Stimulated activated CD4-positive, alpha-beta T cell treated with anti-CD3 and anti-CD28 coated beads, Interleukin-2, amount 100 ng/mL, for 48 hours (primary cell): ENCODE measurements at regions not wholly inside any gene's neighbourhood (a gene's known extent, or its start where the extent isn't known, plus 50 kb on each side); places are given as distances from the start of the nearest gene placed in this dataset.
"Not testable (repeated sequence)": the region's sequence is repeated elsewhere in the genome, so short reads cannot be mapped to it uniquely, and the experiment has no call there.

Experiments
- DNase-seq, 2 donors: peaks; one replicate each; pipeline ENCODE4 v3.0.0-alpha.2; 2020

DNA sequence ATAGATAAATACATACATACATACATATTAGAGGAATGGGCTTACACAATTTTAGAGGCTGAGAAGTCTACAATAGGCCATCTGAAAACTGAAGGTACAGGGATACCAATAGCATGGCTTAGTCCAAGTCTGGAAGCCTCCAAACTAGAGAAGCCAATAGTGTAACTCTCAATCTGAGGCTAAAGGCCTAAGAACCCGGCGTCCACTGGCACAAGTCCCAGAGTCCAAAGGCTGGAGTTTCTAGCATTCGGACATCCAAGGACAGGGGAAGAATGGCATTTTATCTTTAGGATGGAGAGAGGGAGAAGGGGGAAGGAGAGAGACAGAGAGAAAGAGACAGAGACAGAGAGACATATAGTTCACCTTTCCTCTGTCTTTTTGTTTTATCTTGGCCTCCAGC lies 63.7 kb upstream of the SYT4 start:
- no peak for DNase-seq

- no peak for DNase-seq
Measured at GRCh38 chr18:43350176-43350575, 72.9 kb upstream of the SYT4 start.

DNA sequence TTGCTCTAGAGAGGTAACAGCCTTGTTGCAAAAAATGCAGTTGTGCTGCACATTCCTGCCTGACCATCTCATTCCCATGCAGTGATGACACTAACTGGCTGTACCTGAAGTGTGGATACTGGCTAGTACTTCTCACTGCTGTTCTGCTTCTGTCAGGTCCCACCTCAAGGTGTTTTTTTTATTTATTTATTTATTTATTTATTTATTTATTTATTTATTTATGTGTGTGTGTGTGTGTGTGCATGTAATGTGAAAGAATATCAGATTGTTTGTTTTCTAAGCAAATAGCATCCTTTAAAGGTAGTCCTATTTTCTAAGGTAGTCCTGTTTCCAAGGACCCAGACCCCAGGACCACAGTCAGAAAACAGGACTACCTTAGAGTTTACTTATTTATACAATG lies 87.2 kb upstream of the SYT4 start:
- no peak for DNase-seq

DNA sequence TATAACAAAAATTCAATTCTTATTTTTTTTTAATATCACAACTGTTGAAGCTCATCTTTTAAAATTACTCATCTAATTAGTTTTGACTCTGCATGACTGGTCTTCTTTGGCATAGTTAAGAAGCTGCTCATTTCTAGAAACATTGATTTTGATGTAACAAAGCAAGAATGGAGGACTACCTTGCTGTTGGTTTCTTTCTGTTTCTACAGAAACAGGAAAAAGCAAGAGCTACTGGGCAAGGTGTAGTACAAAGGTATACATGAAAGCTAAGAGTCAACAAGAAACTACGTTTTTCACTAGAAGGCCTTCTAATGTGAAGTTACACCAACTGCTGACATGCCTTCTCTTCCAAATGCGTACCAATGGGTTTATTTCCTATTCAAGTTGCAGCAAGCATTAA lies 90.6 kb upstream of the SYT4 start:
- no peak for DNase-seq

DNA sequence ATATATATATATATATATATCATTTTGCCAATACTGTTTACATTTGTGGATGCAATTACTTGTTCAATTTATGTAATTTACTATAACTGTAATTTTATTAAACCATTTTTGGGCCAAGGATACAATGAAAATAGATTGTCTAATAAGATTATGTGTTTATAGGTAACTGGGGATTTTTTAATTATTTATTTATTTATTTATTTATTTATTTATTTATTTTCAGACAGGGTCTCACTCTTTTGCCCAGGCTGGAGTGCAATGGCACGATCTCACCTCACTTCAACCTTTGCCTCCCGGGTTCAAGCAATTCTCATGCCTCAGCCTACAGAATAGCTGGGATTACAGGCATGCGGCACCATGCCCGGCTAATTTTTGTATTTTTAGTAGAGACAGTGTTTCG lies 92.0 kb upstream of the SYT4 start:
- not testable (repeated sequence) for DNase-seq

DNA sequence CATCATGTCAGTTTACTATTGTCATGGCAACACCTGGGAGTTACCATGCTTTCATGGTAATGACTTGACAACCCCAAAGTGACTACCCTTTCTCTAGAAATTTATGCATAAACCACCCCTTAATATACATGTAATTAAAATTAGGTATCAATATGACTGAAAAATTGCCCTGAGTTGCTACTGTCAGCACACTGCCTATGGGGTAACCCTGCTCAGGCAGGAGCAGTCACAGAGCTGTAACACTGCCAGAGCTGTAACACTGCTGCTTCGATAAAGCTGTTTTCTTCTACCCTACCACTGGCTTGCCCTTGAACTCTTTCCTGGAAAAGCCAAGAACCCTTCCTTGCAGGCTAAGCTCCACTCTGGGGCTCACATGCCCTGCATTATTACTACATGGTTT lies 95.5 kb upstream of the SYT4 start:
- no peak for DNase-seq

DNA sequence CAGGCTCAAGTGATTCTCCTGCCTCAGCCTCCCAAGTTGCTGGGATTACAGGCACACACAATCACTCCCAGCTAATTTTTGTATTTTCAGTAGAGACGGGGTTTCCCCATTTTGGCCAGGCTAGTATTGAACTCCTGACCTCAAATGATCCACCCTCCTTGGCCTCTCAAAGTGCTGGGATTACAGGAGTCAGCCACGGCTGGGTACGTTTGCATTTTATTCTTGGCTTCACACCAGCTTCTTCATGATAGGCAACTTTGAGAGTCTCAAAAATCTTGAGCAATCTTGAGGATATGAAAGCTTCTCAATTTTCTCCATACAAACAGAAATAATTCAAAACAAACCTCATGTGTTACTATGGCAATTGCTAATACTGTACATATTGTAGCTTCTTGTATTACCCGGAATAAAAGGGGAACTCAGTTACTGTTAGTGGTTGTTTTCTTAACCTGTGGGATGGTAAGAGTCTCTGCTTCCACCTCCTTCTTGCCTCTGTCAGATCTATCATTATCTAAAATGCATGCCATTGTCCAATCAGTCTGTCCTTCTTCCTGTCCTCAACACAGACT lies 102.9 kb upstream of the SYT4 start:
- DNase-seq = no peak

DNA sequence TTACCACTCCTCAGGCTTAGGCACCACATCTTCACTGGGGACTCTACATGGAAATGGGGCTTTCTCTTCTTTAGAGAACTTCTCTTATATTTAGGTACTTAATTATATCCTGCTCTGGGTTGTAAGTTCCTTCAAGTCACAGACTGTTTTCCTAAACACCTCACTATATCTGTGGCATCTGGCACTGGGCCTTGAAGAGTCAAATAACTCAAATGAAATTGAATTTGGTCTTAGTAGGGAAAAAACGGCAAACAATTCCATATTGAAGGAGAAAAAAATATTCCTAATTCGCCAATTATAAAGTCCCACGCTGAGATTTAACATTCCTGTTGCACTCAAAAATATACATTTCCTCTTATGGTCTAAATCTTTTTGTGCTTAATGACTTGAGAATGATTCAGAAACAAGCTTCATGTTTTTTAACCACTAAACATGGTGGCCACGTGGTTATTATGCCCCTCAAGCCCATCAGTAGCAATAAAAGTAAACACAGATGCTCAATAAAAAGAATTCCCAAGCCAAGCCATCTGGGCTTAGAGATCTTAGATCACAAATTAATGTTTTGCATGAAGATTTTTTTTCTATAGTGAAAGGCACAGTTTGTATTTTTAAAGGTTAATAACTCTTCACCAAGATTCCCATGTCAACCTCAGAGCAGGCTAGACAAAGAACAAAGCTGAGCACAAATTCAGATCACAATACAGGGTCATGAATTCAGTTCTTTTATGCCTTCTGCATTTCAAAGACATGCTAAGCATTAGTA lies 105.5 kb upstream of the SYT4 start:
- no peak for DNase-seq

DNA sequence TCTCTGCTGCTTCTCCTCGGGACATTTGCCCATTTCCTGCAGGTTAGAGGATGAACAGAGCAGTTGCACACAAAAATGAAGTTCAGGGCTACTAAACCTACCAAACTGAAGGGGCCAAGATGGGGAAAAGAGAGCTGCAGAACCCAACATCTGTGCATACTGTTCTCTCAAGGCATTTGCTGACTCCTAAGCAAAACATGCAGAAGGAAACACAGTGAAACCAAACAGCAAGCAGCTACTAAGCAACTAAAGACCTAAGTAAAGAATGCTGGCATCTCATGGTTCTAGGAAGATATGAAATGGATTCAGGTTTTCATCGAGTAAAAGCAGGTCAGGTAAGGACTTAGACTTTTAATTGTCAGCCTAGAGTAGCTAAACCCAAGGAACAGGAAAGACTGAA lies 111.9 kb upstream of the SYT4 start:
- DNase-seq = no peak

GRCh38 chr18:43392168-43392567 lies 114.9 kb upstream of the SYT4 start:
- DNase-seq = no peak

- DNase-seq = no peak
Measured at GRCh38 chr18:43393174-43393573, 115.9 kb upstream of the SYT4 start.

DNA sequence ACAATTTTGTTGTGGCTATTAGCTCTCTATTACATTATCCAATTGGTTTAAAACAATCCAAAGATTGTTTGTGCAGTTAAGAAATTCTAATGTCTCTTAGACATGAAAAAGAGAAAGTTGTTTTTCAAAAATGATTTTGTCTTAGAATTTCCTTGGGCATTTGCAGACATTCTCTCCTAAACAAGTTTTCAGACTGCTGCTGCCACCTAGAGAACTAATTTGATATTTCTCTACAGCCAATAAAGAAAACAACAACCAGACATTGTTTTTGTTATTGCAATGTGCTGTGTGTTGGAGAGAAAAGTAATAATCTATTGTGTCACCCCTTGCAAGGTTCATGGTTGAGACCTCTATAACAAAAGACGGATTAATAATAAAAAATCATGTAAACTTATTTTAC lies 119.0 kb upstream of the SYT4 start:
- DNase-seq = no peak

GRCh38 chr18:43398601-43399000 lies 121.3 kb upstream of the SYT4 start:
- no peak for DNase-seq

DNA sequence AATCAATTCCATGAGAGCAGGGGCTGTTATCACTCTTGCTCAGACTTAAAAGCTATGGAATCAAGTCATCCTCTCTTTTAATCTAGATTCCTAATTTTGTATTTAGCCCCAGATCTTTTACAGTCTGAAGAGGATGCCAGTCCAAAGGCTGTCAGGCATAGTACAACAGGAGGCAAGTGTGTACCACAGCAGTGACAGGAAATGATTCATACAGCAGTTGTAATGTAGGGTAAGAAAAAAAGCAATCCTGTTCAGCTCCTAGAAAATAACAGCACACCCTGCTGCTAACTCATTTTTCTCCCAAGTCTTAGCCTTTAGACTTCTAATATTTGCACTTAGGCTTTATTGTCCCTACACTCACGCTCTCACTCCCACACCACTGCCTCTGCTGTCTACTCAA lies 127.8 kb upstream of the SYT4 start:
- DNase-seq = no peak

- DNase-seq = no peak
Measured at GRCh38 chr18:43414006-43414405, 136.7 kb upstream of the SYT4 start.

DNA sequence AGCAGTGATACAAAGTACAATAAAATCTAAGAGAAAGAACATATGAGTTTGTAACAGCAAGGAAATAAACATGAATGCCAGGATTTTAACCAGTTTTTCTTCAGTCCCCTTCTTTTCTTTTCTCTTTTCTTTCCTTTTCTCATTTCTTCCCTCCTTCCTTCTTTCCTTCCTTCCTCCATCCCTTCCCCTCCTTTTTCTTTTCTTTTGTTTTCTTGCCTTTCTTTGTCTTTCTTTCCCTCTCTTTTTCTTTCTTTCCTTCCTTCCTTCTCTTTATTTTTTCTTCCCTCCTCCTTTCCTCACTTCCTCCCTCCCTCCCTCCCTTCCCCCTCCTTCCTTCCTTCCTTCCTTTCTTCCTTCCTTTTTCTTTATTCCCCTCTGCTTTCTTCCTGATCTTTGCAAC lies 142.8 kb upstream of the SYT4 start:
- DNase-seq = no peak

DNA sequence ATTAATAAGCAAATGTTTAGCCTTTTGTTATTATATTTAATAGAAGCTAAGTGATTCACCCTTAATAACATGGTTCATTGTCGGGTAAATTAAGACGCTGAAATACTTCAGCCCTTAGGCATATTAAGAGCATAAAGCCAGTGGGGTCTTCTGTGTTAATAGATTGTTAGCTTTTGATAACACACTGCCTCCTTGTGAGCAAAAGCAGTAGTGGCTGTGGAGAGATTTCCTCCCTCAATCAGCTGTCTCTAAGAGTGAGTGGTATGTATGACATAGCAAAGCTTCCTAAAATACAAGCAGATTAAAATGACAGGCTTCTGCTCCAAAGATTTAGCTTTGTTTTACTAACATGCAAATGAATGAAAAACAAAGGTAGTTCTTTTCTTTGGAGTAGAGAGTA lies 143.7 kb upstream of the SYT4 start:
- DNase-seq = no peak

GRCh38 chr18:43422518-43422917 lies 145.2 kb upstream of the SYT4 start:
- DNase-seq = no peak

- no peak for DNase-seq
Measured at GRCh38 chr18:43435851-43436250, 158.6 kb upstream of the SYT4 start.

DNA sequence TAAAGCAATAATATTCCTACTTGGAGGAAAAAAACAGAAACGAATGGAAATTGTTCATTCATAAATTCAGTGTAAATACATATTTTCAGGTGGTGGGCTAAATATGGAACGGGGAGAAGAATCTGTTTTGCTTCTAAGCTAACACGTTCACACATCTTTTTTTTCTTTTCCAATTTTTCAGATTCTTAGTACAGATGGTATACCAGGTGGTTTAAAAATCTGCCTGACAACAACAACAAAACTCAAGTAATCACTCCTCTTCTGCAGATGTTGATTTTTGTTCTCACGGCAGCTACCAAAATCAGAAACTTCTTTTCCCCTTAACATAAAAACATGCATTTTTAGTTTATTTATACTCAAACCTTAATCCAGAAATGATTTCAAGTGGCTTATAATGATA lies 164.8 kb upstream of the SYT4 start:
- no peak for DNase-seq

GRCh38 chr18:43442571-43442970 lies 165.3 kb upstream of the SYT4 start:
- no peak for DNase-seq

GRCh38 chr18:43465483-43465882 lies 188.2 kb upstream of the SYT4 start:
- no peak for DNase-seq

DNA sequence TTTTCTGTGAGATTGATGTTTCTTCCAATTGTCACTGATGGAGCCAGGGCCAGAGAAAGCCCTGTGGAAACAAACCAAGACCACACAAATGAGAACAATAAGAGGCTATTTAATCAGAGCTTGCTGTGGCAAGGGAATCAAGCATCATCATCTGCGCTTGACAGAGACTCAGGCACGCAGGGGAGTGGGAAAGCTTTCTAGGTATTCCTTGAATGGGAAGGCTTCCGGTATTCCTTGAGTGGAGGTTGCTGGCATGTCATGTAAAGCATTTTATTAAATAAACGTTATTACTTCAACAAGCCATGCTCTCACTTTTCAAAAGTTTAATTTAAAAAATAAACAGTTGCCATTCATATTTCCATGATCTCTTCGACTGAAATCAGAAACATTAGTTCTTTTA lies 194.6 kb upstream of the SYT4 start:
- no peak for DNase-seq

- DNase-seq = no peak
Measured at GRCh38 chr18:43481069-43481468, 203.8 kb upstream of the SYT4 start.

DNA sequence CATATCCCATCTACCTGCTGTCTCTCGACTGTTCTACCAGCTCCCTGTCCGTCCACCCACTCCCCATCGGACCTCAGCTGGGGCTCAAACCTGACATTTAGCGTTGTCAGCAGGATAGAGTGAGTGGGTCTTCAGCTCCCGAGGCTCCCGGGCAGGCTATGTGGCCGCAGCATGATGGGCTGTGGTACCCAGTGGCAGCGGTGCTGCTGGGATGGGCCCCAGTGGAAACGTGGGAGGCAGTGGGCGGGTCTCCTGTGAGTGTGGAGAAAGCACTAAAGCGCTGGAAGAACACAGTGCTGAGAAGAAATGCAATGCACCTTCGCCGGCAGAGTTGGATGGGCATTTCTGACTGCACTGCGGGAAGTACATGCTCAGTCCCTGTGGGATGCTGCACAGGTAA lies 204.8 kb upstream of the SYT4 start:
- DNase-seq = no peak
